HT1080 (cell line): ENCODE measurements at regions not wholly inside any gene's neighbourhood (a gene's known extent, or its start where the extent isn't known, plus 50 kb on each side); places are given as distances from the start of the nearest gene placed in this dataset.

Experiments
- DNase-seq: peaks from one replicate; pipeline ENCODE4 v3.0.0-alpha.2; 2015; ENCODE audit warnings: low read depth

DNA sequence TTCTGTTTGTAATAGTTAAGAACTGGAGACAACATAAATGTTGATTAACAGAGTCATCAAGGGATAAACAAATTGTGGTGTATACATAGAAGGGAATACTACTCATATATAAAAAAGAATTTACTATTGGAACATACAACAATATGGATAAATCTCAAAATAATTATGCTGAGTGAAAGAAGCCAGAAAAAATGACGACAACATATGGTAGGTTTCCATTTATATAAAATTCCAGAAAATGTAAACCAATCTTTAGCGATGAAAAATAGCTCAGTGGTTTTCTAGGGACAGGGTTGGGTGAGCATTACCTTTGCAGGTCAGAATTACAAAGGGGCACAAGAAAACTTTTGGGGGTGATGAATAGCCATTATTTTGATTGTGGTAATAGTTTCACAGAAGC lies 431.6 kb downstream of the PTPRU start:
- DNase-seq, result no peak

DNA sequence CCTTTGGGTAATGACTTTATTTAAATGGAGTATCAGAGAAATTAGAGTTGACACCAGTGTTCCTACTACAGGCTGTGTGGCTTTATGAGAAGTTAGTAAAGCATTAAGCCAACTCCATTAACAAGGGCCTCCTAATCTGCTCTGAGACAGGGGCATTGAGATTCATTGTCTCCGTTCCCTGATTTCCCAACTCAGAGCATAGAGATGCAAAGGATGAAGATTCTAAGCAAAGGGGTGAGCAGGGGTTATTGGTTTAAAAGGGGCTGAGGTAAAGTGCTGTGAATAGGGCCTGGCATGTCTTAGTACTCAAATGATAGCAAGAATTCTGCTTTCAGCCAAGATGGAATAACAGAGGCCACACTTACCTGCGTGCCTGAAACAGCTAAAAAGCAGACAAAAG lies 428.4 kb downstream of the PTPRU start:
- no peak for DNase-seq

DNA sequence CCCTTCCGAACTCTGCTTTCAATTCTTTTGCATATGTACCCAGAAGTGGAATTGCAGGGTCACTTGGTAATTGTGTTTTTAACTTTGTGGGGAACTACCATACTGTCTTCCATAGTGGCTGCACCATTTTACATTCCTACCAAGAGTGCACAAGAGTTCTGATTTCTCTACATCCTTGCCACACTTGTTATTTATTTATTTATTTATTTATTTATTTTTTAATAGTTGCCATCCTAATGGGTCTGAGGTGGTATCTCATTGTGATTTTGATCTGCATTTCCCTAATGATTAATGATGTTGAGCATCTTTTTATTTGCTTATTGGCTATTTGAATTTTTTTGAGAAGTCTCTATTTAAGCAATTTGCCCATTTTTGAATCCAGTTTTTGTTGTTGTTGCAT lies 422.4 kb downstream of the PTPRU start:
- no peak for DNase-seq

DNA sequence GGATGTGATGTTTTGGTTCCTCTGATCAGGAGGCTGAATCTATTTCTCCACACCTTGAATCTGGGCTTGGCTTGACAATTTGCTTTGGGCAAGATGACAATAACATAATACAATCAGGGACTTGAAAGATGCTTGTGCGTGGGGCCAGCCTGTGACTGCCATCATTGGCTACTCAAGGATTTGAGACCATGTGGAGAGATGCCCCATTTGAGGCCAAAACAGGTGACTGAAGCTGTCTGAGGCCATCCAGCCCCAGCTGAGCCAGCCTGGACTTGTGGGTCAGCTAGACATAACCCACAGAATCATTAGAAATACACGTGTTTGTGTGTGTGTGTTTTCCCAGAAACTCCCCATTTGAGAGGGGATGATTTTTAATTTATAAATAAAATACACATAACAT lies 421.5 kb downstream of the PTPRU start:
- no peak for DNase-seq

DNA sequence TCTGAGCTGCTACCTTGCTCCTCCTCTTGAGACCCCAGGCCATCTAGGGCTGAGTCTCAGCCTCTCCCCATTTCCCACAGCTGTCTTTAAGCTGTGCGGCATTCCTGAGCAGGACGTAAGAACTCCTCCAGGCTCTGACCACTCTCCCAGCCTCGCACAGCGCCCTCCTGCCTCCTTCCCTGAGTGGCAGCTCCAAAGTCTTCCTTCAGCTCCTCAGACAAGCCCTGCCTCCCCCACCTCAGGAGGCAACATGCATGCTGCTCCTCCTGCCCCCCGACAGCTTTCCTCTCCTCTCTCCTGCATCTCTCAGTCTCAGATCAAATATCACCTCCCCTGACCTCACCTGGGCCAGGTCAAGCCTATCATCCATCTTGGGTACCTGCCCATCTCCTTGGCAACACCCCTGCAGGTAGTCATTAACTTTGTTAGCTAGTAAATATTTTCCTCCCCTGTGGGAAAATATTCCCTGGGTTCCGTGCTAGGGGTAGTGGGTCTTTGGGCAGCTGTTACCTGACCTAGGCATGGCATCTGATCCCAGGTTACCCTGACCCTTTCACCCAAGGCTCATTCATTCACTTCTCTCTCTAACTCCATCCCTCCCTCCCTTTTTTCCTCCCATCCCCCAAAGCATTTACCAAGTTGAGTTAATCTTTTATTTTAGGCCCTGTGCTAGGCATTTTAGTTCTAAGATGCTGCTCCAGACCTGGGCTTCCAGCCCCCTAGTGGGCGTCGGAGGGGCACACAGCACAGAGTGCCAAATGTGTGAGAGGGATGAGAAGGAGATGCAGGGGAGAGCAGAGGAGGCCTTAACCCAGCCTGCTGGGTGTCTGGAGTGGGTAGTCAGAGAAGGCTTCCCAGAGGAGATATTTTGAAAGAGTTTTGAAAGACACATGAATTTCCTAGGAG lies 419.9 kb downstream of the PTPRU start:
- peak; percentile 47 for DNase-seq

DNA sequence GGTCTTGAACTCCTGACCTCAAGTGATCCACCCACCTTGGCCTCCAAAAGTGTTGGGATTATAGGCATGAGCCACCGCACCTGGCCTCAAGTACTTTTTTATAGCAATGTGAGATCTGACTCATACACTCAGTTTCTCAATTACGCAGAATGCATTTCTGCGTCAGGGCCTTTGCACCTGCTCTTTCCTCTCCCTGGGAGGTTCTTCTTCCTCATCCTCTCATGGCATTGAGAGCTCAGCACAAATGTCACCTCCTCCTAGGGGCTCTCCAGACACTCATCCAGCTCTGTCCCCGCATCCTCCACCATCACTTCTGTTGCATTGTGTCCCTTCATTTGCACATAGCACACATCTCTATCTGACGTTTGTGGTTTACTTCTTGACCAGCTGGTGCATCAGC lies 418.8 kb downstream of the PTPRU start:
- no peak for DNase-seq

DNA sequence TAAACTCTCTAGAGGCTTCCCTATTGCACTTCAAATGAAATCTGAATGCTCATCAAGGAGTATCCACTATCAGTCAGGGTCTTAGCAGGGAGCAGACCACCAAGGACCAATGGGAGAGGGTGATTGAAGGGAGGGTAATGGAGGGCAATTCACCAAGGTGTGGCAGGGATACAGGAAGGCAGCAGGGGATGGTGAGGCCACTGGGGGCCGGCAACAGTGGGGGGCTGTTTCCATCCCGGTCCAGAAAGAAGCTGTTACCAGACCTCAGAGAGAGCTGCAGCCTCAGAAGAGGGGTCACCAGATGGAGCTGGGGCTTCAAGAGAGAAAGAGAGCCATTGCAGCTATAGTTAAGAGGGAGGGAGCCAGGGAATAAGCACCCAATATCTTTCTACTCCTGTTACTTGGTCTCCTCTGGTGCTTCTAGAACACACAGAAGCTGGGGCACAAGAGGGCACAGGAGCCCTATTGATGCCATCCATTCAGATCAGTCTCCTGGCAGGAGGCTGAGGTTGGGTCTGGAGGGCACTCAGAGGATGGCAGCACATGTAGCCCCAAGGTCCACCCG lies 417.6 kb downstream of the PTPRU start:
- no peak for DNase-seq

DNA sequence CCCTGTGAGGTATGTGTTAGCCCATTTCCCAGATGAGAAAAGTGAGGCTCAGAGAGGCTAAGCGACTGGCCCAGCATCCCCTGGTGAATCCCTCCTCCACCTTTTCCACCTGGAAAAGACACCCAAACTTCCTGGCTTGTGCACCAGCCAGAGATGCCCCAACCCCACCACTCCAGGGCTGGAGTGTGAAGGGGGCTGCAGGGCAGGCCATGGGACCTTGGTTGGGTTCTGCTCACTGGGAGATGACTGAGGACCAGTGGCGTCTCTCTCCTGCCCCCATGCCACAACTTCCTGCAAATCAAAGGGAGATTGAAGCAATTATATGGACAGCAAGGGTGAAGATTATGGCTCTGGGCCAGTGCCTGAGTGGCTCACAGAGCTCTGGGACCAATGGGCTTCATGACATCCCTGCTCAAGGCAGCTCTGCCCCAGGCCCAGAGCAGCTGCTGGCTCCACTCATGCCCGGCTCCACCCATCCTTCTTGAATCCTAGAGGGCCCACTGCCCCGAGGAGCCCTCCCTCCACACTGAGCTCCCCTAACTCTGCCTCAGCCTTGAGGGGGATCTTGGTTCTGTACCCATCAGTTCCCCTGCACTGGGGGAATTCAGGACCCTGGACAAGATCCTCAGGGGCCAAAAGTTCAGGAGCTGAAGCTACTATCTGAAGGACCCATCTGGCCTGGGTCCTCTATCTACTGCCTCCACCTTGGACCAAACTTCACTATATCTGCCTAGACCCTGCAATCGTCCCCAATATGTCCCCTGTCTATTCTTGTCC lies 416.9 kb downstream of the PTPRU start:
- DNase-seq, result no peak

DNA sequence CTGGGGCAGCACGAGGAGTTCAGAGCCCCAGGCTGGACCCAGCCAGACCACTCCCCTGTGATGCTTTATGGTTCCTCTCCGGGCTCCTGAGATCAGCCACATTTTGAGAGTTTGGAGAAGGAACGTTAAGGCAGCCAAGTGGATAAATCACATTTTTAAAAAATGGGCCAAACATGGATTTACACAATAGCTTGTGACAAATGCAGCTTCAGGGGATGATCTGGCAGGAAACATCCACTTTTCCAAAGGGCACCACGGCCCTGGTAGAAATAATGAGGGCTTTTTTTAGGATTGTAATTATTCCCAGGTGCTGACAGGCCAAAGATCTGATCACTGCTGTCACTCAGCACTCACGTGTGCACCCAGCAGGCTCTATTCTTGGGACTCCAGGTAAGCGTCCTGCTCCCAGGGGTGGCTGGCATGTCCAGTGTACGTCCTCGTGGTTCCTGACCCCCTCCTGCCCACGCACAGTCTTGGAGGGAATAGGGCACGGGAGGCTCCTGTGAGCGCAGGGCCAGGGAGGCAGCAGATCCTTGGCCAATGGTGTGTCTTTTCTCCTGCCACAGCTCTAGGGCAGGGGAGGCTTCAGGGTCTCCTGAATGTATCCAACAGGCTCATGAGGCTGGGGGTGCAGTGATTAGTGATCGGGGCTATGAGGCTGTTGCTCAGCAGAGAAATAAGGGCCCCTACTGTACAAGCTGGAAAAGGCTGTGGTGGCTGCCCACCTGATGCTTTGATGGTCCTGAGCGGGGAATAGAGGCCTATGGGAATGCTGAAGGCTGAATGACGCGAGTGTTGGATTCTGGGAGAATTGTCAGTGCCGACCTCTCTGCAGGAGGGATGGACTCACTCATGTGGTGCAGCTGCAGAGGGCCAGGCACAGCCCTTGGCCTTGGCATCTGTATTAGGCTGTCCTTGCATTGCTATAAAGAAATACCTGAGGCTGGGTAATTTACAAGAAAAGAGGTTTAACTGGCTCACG lies 415.7 kb downstream of the PTPRU start:
- DNase-seq, result no peak

DNA sequence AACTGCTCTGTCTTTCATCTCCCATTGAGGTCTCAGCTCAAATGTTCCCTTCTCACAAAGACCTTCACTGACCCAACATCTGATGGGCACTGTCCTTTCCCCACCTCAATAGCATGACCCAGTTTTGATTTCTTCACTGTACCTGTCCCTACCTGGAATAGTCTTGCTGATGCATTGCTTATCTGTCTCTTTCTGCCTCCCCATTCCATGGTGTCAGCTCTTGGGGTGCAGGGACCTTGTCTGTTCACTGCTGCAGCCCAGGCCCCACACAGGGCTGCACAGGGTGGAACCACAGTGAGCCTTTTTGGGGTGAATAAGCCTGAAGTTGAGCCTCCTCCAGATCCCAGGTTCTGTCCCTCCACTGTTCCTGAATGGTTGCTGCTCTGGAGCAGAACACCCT lies 414.9 kb downstream of the PTPRU start:
- DNase-seq, result no peak

DNA sequence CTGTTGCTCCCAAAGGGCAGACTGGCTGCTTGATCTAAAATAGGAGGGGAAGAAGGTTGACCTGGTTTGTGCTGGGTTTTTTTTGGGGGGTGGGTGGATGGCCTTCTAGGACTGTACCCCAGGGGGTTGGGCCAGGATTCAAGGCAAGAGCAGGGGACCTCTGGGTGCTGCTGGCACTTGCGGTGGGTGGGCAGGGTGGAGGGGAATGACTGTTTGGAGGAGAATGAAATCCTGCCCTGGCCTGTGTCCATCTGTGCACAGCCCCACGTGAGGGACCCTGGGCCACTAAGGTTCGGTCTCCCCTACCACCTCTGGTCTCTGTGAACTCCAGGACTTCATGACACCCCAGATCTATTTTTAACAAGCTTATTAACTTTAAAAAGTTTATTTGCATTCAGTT lies 414.2 kb downstream of the PTPRU start:
- DNase-seq, result no peak

DNA sequence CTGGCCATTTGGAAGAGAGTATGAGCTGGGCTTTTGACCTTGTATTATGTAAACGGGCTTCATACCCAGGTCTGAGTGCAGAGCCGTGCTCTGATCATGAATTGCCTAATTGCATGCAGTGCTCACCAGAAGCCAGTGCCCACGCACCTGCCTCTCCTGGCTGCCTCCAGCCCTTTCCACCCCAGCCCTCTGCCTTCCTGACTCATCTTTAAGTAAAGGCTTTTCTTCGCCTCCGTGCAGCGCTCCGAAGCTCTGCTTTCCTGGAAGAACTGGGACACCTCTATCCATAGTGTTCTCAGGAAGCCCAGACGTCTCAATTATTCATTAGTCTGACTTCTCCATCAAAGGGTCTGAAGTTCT lies 413.7 kb downstream of the PTPRU start:
- no peak for DNase-seq

DNA sequence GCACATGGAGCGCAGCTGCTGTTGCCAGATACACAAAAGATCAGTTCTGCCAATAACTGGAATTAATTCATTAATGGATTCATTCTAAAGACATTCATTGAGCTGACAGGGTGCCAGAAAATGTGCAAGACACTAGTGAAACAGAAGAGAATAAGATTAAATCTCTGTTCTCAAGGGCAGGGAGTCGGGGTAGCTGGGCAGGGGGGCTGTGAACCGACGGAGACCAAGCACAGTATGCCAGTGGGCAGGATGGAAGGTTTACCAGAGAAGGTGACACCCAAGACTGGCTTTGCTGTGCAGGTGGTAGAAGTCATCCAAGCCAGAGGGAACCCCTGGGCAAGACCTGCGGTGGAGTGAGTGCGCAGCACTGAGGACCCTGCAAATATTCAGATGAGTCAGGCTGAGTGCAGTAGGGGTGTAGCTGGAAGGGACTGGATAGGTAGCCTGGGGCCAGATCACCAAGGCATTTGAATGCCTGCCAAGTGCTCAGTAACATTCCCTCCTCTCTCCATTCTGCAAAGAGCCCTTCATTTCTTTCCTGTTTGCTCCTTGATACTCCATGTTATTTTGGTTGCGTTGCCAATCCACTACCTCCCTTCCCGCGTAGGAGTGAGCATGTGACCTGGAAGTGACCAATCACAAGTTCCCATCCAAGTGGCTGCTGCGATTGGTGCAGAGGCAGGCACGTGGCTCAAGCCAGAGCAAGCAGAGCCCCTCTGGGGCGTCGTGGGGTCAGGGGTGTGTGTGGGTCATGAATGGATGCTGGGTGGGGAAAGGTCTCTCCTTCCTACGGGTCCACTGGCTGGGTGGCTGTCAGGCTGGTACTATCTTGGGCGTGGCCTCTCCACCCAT lies 413.1 kb downstream of the PTPRU start:
- DNase-seq, result peak; percentile 54

DNA sequence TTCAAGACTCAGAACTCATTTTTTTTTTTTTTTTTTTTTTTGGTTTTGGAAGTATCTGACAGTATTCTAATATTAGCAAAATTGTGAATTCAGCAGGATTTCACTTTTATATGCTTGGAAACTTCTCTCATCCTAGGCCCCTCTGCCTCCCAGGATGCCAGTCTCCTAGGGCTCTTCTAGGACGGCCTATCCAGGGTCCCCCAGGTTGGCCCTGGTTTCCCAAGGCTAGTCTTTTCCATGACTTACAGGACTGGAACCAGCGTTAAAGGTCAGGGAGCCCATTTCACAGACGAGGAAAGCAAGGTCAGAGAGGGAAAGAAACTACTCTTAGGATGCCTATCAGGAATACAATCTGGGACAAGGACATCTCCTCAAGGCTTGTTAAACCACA lies 412.5 kb downstream of the PTPRU start:
- DNase-seq, result no peak

DNA sequence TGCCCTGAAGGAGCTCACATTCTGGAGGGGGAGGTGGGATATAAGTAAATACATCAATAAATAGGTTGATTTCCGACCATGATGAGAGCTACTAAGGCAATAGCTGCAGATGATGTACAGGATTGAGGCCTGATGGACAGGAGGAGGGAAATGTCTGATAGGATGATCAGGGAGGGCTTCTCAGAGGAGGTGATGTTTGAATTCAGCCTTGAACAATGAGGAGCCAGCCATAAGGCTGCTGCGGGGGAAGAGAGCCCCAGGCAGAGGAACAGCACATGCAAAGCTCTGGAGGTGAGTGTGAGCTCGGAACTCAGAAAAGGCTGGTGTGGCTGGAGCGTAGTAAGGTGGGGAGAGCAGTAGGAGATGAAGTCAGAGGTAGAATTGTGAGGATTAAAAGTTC lies 411.7 kb downstream of the PTPRU start:
- DNase-seq, result no peak

DNA sequence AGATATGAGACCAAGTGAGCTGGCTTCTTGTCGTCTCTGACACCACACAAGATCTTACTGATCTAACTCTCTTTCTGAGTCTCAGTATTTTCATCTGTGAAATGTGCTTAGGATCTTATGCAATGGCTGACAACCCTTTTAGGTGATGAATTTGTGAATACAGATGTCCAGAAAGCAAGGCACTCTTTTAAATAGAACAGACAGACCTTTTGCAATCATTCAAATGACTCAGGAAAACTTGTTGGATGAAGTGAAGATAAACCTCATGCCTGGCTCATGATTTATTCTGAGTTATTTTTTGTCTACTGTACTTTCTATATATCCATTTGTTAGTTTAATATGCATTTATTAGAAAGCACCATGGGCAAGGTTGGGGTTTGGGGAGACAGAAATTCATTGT lies 411.3 kb downstream of the PTPRU start:
- DNase-seq, result no peak

DNA sequence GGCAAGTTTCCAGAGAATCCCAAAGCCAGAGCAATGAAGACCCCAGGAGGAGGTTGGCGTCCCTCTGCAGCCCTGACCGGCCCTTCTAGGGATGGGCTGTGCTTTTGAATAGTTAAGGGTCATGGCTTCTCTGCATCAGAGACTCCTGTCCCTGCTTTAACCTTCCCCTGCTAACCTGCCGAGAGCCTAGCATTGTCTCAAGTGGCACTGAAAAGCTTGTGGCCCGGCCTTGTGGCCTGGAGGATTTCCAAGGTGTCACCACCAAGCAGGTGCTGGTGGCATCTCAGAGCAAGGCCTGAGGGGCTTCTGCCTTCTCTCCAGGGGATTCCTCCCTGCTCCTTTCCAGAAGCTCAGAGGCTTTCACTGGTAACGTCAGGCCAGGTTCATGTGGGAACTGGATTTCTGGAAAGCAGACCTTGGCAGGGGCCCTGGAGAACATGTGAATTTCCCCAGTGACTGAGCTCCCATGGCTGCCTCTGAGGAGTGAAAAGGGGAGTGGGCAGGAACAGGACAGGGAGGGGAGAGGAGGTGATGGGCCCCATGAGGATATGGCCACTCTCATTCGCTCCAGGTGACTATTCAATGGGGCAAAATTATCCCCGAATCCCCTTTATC lies 409.9 kb downstream of the PTPRU start:
- no peak for DNase-seq

DNA sequence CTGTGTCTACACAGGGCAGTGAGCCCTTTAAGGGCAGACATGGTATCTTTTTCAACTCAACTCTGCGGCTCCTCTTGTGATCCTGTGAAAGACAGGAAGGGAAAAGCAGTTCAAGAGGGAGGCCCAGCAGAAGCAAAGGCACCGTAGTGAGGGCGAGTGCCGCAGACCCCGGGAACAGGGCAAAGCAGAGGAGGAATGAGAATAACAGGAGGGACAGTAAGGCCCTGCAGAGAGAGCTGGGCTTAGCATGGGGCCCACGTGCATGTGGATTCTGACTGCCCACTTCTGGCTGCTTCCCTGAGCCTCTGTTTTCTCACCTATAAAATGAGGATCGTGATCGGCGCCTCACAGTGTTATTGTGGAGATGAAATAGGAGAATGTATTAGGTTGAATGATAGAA lies 409.3 kb downstream of the PTPRU start:
- no peak for DNase-seq

DNA sequence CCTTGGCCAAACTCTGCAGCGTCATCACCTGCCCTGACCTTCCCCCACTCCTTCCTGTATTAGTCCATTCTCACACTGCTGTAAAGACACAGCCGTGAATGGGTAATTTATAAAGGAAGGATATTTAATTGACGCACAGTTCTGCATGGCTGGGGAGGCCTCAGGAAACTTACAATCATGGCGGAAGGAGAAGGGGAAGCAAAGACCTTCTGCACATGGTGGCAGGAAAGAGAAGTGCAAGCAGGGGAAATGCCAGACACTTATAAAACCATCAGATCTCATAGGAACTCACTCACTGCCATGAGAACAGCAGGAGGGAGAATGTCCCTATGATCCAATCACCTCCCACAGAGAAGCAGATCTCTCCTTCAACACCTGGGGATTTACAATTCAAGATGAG lies 408.5 kb downstream of the PTPRU start:
- no peak for DNase-seq
